T-helper 2 cell treated with Interferon-gamma antibody and Interleukin-4, amounts not matched to agents 100 ng/mL and 5 ng/mL, for 36 hours (primary cell): ENCODE measurements at regions not wholly inside any gene's neighbourhood (a gene's known extent, or its start where the extent isn't known, plus 50 kb on each side); places are given as distances from the start of the nearest gene placed in this dataset.
"Not testable (repeated sequence)": the region's sequence is repeated elsewhere in the genome, so short reads cannot be mapped to it uniquely, and the experiment has no call there.

Experiments
- intact Hi-C: fragments of 100-400 bp; cut with micrococcal nuclease; formaldehyde crosslinking; loops from one replicate; pipeline ENCODE4 v1.15.1; 2023

DNA sequence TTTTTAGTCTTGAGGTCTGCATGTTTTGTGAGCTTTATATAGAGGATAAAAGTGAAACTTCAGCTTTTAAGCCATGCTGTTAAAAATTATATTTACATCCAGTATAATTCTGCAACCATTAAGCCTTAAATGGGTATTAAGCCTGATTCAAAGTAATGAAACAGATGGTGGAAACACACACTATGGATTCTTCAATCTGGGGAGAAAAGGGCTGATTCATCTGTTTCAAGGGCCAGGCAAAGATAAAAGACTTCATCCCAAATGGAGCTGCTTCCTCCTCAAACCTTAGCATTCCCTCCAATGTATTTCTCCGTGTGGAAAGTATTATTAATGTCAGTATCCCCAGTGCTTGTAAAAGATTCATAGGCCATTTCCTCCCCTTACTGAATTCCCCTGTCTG is 367.4 kb upstream of the ZFHX3 start:
- intact Hi-C loops, result no loop called here

DNA sequence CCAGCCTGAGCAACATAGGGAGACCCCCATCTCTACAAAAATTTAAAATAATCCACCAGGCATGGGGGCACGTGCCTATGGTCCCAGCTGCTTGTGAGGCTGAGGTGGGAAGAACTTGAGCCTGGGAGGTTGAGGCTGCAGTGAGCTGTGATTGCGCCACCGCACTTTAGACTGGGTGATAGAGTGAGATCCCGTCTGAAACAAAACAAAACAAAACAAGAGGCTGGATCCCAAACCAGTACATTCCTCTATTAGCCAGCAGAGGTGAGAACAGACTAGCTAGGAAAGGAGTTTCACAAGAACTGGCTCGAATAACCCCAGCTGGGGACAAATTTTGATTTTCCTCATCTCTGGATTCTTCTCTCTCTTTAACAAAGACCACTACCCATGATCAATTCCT is 366.7 kb upstream of the ZFHX3 start:
- intact Hi-C loops, result no loop called here

DNA sequence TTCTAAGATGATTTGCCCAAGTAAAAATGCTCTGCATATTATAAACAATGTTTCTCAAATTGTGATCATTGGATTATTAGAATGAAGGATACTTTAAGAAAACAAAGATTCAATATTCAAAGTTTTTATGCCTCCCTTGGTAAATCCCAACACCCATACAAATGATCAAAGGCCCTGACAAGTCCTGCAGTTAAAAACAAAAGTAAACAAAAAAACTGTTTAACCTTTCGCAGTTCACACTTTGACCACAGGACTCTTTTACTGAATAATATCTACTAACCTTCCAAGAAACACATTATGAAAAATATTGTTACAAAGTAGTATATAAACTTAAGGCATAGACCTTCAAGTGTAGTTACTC is 365.9 kb upstream of the ZFHX3 start:
- intact Hi-C loops, result no loop called here

GRCh38 chr16:73413091-73413829 is 365.3 kb upstream of the ZFHX3 start:
- intact Hi-C loops, result no loop called here

DNA sequence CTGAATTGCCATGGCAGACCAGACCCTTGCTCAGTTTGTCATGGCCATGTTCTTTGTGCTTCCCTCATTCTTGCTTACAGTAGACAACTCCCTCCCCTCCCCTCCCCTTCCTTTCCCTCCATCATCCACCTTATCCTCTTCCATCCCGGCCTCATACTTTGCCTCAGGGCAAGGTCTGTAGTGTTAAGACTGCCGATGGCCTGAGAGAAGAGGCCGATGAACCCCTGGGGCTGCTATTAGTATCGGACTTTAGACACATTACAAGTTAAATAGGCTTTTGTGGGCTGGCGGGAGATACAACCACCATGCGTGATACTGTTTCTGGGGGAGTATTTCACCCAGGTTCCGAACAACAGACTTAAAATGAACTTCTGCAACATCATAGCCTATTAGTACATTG is 364.5 kb upstream of the ZFHX3 start:
- intact Hi-C loops, result no loop called here

- intact Hi-C loops, result no loop called here
Observed at GRCh38 chr16:73408716-73409115, 360.8 kb upstream of the ZFHX3 start.

GRCh38 chr16:73408311-73408710 is 360.4 kb upstream of the ZFHX3 start:
- intact Hi-C loops, result no loop called here

DNA sequence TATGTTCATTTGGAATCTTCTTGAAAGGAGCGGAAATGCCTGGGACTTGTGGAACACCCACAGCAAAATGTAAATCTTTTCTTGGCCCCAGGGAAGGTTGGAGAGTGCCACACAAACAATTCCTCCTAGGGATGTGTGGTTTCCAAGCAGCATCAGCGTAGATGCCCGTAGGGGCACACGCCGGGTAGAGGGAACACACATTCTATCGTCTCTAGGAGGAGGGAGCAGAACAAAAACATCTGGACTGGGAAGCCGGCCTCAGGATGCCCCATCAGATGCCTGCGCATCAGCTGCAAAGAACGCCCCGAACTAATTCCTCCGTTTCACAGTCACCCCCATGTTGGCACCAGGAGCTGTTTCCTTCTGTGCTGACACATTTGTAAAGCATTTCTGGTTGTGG is 357.9 kb upstream of the ZFHX3 start:
- intact Hi-C loops, result no loop called here

DNA sequence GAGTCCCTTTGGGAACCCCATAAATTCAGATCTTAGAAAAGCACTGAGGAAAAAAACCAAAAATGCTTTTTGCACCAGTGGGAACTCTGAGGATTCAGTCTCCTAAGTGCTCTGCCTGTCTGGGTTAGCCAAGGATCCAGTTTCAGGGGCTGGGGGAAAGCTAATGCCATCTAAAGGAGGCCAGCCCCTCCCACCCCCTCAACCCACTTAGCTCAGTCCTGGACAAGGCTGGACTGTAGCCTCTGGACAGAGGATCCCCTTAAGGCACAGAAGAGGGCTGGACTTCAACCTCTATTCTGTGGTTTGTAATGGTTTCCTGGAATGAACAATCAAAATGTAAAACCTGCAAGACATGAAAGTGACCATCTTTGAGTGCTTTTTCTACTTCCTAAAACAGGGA is 356.1 kb upstream of the ZFHX3 start:
- intact Hi-C loops, result no loop called here

- intact Hi-C loops, result no loop called here
Observed at GRCh38 chr16:73403291-73403690, 355.4 kb upstream of the ZFHX3 start.

DNA sequence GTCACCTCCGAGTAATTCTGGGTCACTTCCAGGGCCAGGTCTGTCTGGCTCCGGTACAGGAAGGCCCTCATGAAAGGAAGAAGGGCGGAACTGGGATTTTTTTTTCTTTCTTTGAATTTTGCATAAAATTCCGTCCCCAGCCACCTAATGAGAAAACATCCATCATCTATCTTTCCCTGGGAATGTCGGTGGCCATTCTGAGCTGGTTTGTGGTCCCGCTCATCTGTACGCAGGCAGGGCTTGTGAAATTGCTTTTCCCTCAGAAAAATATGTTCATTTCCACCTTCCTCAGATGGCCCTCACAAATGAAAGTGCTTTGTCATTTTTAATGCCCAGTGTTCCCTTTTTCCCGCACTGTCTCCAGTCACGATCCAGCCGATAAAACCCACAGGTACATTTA is 353.0 kb upstream of the ZFHX3 start:
- intact Hi-C loops, result no loop called here

- intact Hi-C loops, result no loop called here
Observed at GRCh38 chr16:73399997-73400396, 352.1 kb upstream of the ZFHX3 start.

- intact Hi-C loops, result no loop called here
Observed at GRCh38 chr16:73399486-73399885, 351.6 kb upstream of the ZFHX3 start.

DNA sequence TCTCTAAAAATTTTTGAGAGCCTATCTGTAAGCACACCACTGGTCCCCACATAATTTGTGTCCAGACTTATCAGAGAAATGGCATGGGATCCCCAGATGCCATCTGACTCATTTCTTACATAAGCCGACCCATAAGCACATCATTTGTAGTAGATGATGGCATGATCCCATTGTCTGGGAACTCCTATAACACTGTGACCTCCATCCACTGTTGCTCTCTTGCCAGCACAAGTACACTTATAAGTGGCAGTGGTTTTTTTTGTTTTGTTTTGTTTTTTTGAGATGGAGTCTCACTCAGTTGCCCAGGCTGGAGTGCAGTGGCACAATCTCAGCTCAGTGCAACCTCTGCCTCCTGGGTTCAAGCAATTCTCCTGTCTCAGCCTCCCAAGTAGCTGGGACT is 350.7 kb upstream of the ZFHX3 start:
- intact Hi-C loops, result not testable (repeated sequence)

- intact Hi-C loops, result no loop called here
Observed at GRCh38 chr16:73396556-73396955, 348.6 kb upstream of the ZFHX3 start.

- intact Hi-C loops, result no loop called here
Observed at GRCh38 chr16:73390936-73391335, 343.0 kb upstream of the ZFHX3 start.

DNA sequence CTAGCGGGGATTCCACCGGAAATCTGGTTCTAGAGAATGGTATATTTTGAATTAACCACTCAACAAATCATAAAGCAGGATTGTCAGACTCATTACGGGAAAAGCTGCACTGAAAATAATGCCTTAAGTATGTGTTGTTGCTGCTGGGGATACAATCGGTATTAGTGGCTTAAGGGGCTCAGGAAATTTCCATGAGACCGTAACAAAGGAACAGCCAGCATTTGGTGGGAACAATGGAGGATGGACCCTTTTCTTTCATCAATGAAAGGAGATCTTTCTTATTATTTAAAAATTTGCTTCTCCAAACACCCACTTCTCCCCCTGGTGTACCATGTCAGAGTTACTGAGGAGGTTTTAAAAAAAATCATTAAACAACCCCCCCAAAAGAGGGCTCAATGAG is 342.6 kb upstream of the ZFHX3 start:
- intact Hi-C loops, result no loop called here

- intact Hi-C loops, result no loop called here
Observed at GRCh38 chr16:73389085-73389484, 341.2 kb upstream of the ZFHX3 start.

DNA sequence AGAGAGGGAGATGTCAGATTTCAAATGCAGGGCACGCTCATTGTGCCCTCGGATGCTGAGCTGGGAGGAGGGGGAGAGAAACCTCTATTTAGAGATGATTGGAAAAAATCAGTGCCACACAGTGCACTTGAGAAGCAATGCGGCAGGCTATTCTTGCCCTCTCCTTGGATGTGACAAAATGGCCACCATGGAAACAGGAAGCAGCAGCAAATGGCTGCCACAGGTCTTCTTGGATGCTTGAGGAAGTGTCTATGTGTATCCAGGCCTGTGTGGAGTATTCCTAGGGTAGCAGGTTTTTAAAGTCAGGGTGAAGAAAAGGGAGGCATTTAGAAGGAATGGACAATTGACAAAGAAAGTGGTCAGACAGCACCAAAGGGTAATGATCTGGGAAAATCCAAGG is 340.1 kb upstream of the ZFHX3 start:
- intact Hi-C loops, result no loop called here

- intact Hi-C loops, result no loop called here
Observed at GRCh38 chr16:73385696-73386095, 337.8 kb upstream of the ZFHX3 start.

GRCh38 chr16:73384506-73385089 is 336.7 kb upstream of the ZFHX3 start:
- intact Hi-C loops, result no loop called here

GRCh38 chr16:73383988-73384365 is 336.0 kb upstream of the ZFHX3 start:
- intact Hi-C loops, result no loop called here

GRCh38 chr16:73383195-73383987 is 335.5 kb upstream of the ZFHX3 start:
- intact Hi-C loops, result no loop called here
